Stimulated activated CD8-positive, alpha-beta memory T cell treated with anti-CD3 and anti-CD28 coated beads, Interleukin-4, amount 100 ng/mL, for 24 hours (primary cell): ENCODE measurements at regions not wholly inside any gene's neighbourhood (a gene's known extent, or its start where the extent isn't known, plus 50 kb on each side); places are given as distances from the start of the nearest gene placed in this dataset.
"Not testable (repeated sequence)": the region's sequence is repeated elsewhere in the genome, so short reads cannot be mapped to it uniquely, and the experiment has no call there.

Experiments used
- DNase-seq: peaks from one replicate; pipeline ENCODE4 v3.0.0-alpha.2; 2020; ENCODE audit warnings: low read depth

DNA sequence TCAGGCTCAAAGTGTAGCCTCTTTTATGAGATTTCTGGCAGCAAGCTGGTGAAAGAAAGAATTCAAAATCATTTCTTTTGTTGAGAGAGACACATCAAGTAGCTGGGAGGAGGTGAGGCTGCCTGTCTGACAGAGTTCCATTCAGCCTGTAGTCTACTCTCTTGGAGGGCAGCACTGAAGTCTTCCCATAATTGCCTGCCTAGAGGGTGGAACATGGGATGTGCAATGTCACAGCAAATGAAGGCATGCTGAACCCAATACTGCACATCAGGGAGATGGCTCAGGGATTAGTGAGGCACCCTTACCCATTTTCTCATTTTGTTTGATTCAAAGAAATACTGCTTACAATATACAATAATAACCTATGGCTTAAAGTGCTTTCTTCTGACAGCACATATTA lies 475.7 kb downstream of the TMEM232 start:
- DNase-seq, result no peak

- DNase-seq, result no peak
Observed at GRCh38 chr5:110251366-110251765, 475.1 kb downstream of the TMEM232 start.

GRCh38 chr5:110255194-110255593 lies 471.3 kb downstream of the TMEM232 start:
- no peak for DNase-seq

- DNase-seq, result no peak
Observed at GRCh38 chr5:110256298-110256697, 470.2 kb downstream of the TMEM232 start.

DNA sequence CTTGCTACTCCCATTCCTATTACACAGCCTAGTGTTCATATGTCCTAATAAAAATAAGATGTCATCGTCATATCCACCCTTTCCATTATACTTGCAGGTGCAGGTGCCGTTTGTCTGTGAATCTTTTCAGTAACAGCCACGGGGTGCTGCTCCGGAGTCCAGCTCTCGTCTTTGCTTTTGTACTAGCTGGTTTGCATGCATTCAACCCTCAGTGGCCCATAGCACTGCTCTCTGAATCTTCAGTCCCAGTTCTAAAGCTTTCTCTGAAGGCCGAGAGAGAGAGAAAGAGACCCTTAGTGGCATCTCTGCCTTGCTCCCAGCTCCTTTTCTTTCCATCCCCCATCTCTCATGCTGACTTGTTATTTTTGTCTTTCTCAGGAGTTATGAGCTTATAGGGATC lies 468.5 kb downstream of the TMEM232 start:
- DNase-seq, result no peak

GRCh38 chr5:110258460-110259216 lies 467.8 kb downstream of the TMEM232 start:
- DNase-seq, result no peak

DNA sequence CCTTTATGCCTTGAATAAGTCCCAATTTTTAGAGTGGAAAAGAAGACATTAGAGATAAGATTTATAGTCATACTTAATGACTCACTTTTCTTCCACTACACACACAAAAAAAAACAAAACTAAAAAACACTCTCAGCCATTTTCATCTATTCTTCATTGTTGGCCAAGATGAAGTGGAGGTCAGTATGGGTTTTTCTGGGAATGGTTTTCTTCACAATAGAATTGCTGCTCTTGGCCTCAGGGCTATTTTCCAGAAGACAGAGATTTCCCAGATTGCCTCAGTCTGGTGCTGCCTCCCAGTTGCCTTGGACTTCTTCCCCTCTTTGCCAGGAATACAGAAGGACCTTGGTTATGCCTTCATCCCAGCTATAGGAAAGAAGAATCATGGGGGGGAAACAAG lies 463.7 kb downstream of the TMEM232 start:
- DNase-seq, result no peak

- no peak for DNase-seq
Observed at GRCh38 chr5:110264661-110265060, 461.8 kb downstream of the TMEM232 start.

- no peak for DNase-seq
Observed at GRCh38 chr5:110265162-110265561, 461.3 kb downstream of the TMEM232 start.

DNA sequence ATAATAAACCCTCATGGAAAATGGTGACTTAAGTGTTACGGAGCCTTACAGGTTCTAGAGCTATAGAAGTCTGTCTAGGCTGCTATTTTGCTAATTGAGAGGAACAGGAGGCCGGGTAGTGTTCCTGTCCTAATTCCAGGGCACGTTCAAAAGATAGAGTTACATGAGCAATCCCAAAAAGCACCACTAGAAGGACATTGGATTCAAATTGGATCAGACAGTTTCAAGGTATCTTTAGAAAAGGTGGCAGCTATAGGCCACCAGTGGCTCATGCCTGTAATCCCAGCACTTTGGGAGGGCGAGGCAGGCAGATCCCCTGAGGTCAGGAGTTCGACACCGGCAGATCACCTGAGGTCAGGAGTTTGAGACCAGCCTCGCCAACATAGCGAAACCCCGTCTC lies 458.8 kb downstream of the TMEM232 start:
- DNase-seq, result no peak

- no peak for DNase-seq
Observed at GRCh38 chr5:110268283-110268682, 458.2 kb downstream of the TMEM232 start.

GRCh38 chr5:110268985-110269384 lies 457.5 kb downstream of the TMEM232 start:
- no peak for DNase-seq

DNA sequence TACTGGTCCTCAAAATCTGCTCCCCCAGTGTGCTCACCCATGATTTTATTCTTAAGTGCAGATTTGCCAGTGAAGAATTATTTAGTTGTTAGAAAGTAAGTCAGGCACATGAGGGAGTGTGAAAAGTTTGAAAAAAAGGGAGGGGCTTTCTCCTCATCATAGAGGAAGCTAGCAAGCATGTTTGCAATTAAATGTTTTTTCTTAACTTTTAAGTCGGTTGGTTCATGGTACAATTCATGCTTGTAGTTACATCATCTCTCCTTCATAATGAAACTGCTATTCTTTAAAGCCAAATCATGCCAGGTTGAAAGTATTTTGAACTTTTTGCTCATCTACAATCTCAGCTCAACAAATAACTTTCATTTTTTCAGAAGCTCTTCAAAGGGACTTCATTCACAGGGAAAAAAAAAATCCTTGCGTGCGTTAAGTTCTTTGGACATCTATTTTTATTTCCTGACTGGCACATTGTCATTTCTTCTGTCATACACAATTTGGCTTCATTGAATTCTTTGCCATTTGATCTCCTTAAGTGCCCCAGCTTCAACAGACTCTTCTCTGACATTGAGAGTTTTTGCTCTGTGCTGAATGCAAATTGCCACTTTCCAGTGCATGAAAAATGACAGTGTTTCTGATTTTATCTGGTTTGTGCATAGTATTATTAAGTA lies 456.9 kb downstream of the TMEM232 start:
- DNase-seq, result no peak

- no peak for DNase-seq
Observed at GRCh38 chr5:110275878-110276277, 450.6 kb downstream of the TMEM232 start.

DNA sequence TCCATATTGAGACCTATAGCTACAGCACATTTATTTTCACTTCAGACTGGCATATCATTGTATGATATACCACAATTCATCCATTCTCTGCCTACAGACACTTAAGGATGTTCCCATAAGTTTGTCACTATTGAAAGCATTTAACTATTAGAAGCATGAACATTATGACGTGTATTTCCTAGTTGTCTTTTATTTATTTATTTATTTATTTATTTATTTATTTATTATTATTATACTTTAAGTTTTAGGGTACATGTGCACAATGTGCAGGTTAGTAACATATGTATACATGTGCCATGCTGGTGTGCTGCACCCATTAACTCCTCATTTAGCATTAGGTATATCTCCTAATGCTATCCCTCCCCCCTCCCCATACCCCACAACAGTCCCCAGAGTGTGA lies 448.0 kb downstream of the TMEM232 start:
- not testable (repeated sequence) for DNase-seq

- not testable (repeated sequence) for DNase-seq
Observed at GRCh38 chr5:110284121-110284520, 442.4 kb downstream of the TMEM232 start.

GRCh38 chr5:110288766-110289511 lies 437.5 kb downstream of the TMEM232 start:
- DNase-seq, result no peak

DNA sequence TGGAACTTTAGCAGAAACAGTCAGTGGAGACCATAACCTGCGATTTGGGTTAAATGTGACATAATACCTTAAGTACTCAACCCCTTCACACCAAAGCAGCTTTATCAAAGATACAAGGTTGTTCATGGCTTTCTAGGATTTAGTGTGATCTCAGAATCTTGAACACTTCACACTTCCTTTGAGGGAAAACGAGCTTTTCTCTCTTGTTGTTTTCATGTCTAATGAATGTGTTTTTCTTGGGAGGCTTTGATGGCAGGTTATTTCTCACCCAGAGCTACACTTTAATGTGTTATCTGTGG lies 437.0 kb downstream of the TMEM232 start:
- no peak for DNase-seq

GRCh38 chr5:110290542-110290941 lies 435.9 kb downstream of the TMEM232 start:
- DNase-seq, result no peak

DNA sequence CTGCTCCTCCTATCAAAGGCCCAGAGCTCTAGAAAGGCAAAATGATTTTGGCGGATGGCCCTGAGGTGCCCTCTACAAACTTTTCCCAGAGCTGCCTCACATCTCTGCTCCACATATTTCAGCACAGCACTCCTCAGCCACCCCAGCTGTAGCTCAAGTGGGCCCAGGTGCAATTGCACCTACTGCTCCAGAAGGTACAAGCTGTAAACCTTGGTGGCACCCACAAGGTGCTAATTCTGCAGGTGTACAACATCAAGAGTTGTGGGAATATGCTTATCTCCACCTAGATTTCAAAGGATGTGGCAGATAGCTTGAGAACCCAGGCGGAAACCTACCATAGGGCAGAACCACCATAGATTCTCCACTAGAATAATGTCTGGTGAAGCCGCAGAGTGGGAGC lies 432.2 kb downstream of the TMEM232 start:
- no peak for DNase-seq

DNA sequence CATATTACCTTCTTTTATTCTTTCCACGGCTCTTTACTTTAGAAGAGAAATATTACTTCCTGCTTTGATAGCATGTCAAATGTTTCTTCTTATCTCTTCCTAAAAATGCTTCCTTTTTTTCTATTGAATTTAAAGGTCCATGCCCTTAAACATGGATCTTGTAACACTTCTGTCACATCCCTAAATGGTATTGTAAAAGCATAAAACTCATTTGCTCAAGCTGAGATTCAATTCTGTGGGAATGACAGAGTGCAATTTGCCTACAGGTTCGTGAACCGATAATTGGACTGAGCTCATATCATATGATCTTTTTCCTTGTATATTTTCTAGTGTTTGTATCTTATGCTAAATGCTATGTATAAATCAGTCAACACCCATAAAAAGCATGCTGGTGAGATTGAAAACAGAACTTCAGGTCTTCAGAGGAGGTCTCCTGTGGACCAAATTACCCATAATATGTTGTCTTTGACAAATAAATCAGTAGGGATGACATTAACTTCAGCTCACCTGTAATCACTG lies 429.3 kb downstream of the TMEM232 start:
- DNase-seq, result no peak

- DNase-seq, result no peak
Observed at GRCh38 chr5:110304176-110304575, 422.3 kb downstream of the TMEM232 start.

GRCh38 chr5:110306650-110307049 lies 419.8 kb downstream of the TMEM232 start:
- no peak for DNase-seq
